Esophagus muscularis mucosa (tissue), 4 donors: ENCODE measurements at regions not wholly inside any gene's neighbourhood (a gene's known extent, or its start where the extent isn't known, plus 50 kb on each side); places are given as distances from the start of the nearest gene placed in this dataset.

Experiments
- DNase-seq: peaks from one replicate; pipeline ENCODE4 v3.0.0-alpha.2; 2017; ENCODE audit errors: extremely low spot score
- H3K27ac ChIP-seq, 4 donors: fragments of 200-600 bp; sonication (generic); replicated peaks in 1 of 4; 1 replicate in 3 of 4; 2 replicates in 1 of 4; pipeline ENCODE4 v1.5.1; 2016 to 2019; ENCODE audit warnings: mild to moderate bottlenecking in 1 of 4
- H3K27me3 ChIP-seq, 4 donors: fragments of 200-600 bp; sonication (generic); one replicate each; pipeline versions ENCODE4 v1.5.1 to v1.6.0; 2016 to 2019
- H3K36me3 ChIP-seq, 4 donors: fragments of 200-600 bp; sonication (generic); one replicate each; pipeline ENCODE4 v1.5.1; 2016 to 2019
- H3K4me1 ChIP-seq, 4 donors: fragments of 200-600 bp; sonication (generic); one replicate each; pipeline ENCODE4 v1.5.1; 2016 to 2019
- H3K4me3 ChIP-seq, 4 donors: fragments of 200-600 bp; sonication (generic); 1 replicate in 2 of 4; 2 replicates in 2 of 4; pipeline ENCODE4 v1.5.1; 2016 to 2019; ENCODE audit warnings: mild to moderate bottlenecking in 4 of 4, moderate library complexity in 1 of 4
- H3K9me3 ChIP-seq, 4 donors: fragments of 200-600 bp; sonication (generic); 1 replicate in 3 of 4; 2 replicates in 1 of 4; pipeline ENCODE4 v1.5.1; 2016 to 2019
- CTCF ChIP-seq, 3 experiments: fragments of 200-600 bp in 2 of 3; fragments of 450-650 bp in 1 of 3; sonication (generic) in 2 of 3; IDR thresholded peaks; one replicate each; pipeline ENCODE4 v1.5.1; 2017 to 2019; ENCODE audit warnings: antibody characterized with exemption in 3 of 3, mild to moderate bottlenecking in 2 of 3, moderate library complexity in 1 of 3
- EP300 ChIP-seq: sonication (generic); formaldehyde crosslinking; IDR thresholded peaks from one replicate; pipeline ENCODE4 v1.6.1; 2017; ENCODE audit warnings: antibody characterized with exemption
- POLR2A ChIP-seq: fragments of 450-650 bp; IDR thresholded peaks from one replicate; pipeline ENCODE4 v1.6.1; 2017; ENCODE audit warnings: antibody characterized with exemption, moderate library complexity, mild to moderate bottlenecking, low read depth
- POLR2AphosphoS5 ChIP-seq, 2 donors: sonication (generic); formaldehyde crosslinking; IDR thresholded peaks; one replicate each; pipeline ENCODE4 v1.6.1; 2017; ENCODE audit warnings: antibody characterized with exemption in 2 of 2
- WGBS: methylation state at CpG from one replicate; pipeline ENCODE4 v1.1.5; 2018; 5-methylcytosine and 5-hydroxymethylcytosine counted together
- intact Hi-C: fragments of 100-400 bp; cut with DNase I; formaldehyde crosslinking; loops from one replicate; pipeline ENCODE4 v1.15.1; 2023

- WGBS = 81% methylated on average over 2 of the region's 2 CpGs
- DNase-seq = no peak
- no peak for TF ChIP-seq EP300
- Histone ChIP-seq H3K27ac (no peak overlapping the region), H3K27me3 (no peaks in the 10 kb centered on the region), H3K4me3 (no peak overlapping the region), H3K36me3 (no peaks in the 10 kb centered on the region), H3K4me1 (no peaks in the 10 kb centered on the region), H3K9me3 (no peaks in the 10 kb centered on the region)
- intact Hi-C loops = no loop called here
Observed at GRCh38 chr6:91600561-91600960, 1013.7 kb upstream of the MAP3K7 start.

GRCh38 chr6:91590191-91590590 lies 1003.3 kb upstream of the MAP3K7 start:
- Histone ChIP-seq H3K4me1 (no peaks in the 10 kb centered on the region), H3K9me3 (no peaks in the 10 kb centered on the region), H3K27me3 (no peaks in the 10 kb centered on the region), H3K36me3 (no peaks in the 10 kb centered on the region), H3K4me3 (no peak overlapping the region), H3K27ac (no peak overlapping the region)
- TF ChIP-seq EP300 (no peak), POLR2AphosphoS5 (IDR thresholded peaks at IDR 0.05) (no peak)
- intact Hi-C loops = no loop called here
- DNase-seq = no peak
- 56% methylated on average over 3 of the region's 3 CpGs for WGBS

- Histone ChIP-seq H3K4me1 (no peaks in the 10 kb centered on the region), H3K36me3 (no peaks in the 10 kb centered on the region), H3K27me3 (no peaks in the 10 kb centered on the region), H3K27ac (no peak overlapping the region), H3K9me3 (no peaks in the 10 kb centered on the region), H3K4me3 (no peak overlapping the region)
- TF ChIP-seq POLR2AphosphoS5 (IDR thresholded peaks at IDR 0.05) (no peak), CTCF (IDR thresholded peaks at IDR 0.05) (no peak), EP300 (no peak), POLR2A (no peak)
- intact Hi-C loops = no loop called here
- DNase-seq = no peak
Observed at GRCh38 chr6:91580635-91581034, 993.8 kb upstream of the MAP3K7 start.

GRCh38 chr6:91575032-91575431 lies 988.2 kb upstream of the MAP3K7 start:
- intact Hi-C loops = no loop called here
- Histone ChIP-seq H3K27me3 (no peaks in the 10 kb centered on the region), H3K4me3 (no peak overlapping the region), H3K9me3 (no peaks in the 10 kb centered on the region), H3K27ac (no peak overlapping the region), H3K36me3 (no peaks in the 10 kb centered on the region), H3K4me1 (no peaks in the 10 kb centered on the region)
- TF ChIP-seq EP300 (no peak), POLR2AphosphoS5 (IDR thresholded peaks at IDR 0.05) (no peak), POLR2A (no peak)
- no peak for DNase-seq
- 83% methylated on average over 1 of the region's 1 CpG for WGBS

- H3K4me3 ChIP-seq = no peak overlapping the region
- no peak for DNase-seq
- H3K36me3 ChIP-seq = no peaks in the 10 kb centered on the region
- intact Hi-C loops = no loop called here
- no peak overlapping the region for H3K27ac ChIP-seq
- H3K9me3 ChIP-seq = no peaks in the 10 kb centered on the region
- no peak for TF ChIP-seq POLR2A
- TF ChIP-seq POLR2AphosphoS5 (IDR thresholded peaks at IDR 0.05) = no peak
- WGBS = 72% methylated on average over 3 of the region's 3 CpGs
- H3K27me3 ChIP-seq = no peaks in the 10 kb centered on the region
- H3K4me1 ChIP-seq = no peaks in the 10 kb centered on the region
Observed at GRCh38 chr6:91573826-91574416, 987.0 kb upstream of the MAP3K7 start.

- no peaks in the 10 kb centered on the region for H3K36me3 ChIP-seq
- no peaks in the 10 kb centered on the region for H3K9me3 ChIP-seq
- 47% methylated on average over 3 of the region's 3 CpGs for WGBS
- DNase-seq = no peak
- H3K27me3 ChIP-seq = no peaks in the 10 kb centered on the region
- H3K27ac ChIP-seq = no peak overlapping the region
- H3K4me3 ChIP-seq = no peak overlapping the region
- no peaks in the 10 kb centered on the region for H3K4me1 ChIP-seq
- intact Hi-C loops = no loop called here
- TF ChIP-seq POLR2AphosphoS5 (IDR thresholded peaks at IDR 0.05) (no peak), EP300 (no peak), POLR2A (no peak), CTCF (IDR thresholded peaks at IDR 0.05) (no peak)
Observed at GRCh38 chr6:91572878-91573277, 986.0 kb upstream of the MAP3K7 start.

- no peak overlapping the region for H3K27ac ChIP-seq
- no peak for DNase-seq
- H3K27me3 ChIP-seq = no peaks in the 10 kb centered on the region
- H3K4me3 ChIP-seq = no peak overlapping the region
- H3K4me1 ChIP-seq = no peaks in the 10 kb centered on the region
- H3K9me3 ChIP-seq = no peaks in the 10 kb centered on the region
- no peaks in the 10 kb centered on the region for H3K36me3 ChIP-seq
- intact Hi-C loops = no loop called here
- WGBS = 75% methylated on average over 2 of the region's 2 CpGs
- no peak for TF ChIP-seq EP300
- no peak for TF ChIP-seq POLR2AphosphoS5 (IDR thresholded peaks at IDR 0.05)
- TF ChIP-seq CTCF (IDR thresholded peaks at IDR 0.05) = no peak
- no peak for TF ChIP-seq POLR2A
Observed at GRCh38 chr6:91569071-91569470, 982.2 kb upstream of the MAP3K7 start.
